Head of caudate nucleus (tissue), 42 donors: ENCODE measurements at regions not wholly inside any gene's neighbourhood (a gene's known extent, or its start where the extent isn't known, plus 50 kb on each side); places are given as distances from the start of the nearest gene placed in this dataset.

Source experiments
- DNase-seq, 42 donors: peaks; one replicate each; pipeline versions ENCODE4 v3.0.0 to v3.0.0-alpha.2; 2020 to 2021; ENCODE audit warnings: mixed read lengths in 7 of 42
- intact Hi-C: fragments of 100-400 bp; cut with DNase I; formaldehyde crosslinking; loops from one replicate; pipeline ENCODE4 v1.15.0; 2022

DNA sequence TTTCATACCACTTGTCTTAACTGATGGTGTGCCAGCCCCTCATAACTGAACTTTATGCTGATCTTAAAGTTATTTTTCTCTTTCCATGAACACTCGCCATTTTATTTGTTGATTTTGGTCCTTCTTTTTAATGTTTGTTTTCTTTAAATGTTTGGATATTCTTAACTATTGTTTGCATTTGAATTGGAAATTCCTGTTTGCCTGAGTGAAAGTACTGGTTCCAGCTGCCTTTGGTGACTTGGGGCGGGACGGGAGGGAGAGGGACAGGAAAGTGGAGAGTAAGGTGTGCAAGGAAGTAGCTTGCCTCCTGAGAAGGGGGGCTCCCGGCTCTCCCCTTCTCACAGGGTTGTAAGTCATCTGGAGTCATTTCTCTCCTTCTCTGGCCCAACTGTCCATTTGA is 287.1 kb upstream of the PPP2R3A start:
- DNase-seq, result no peak
- intact Hi-C loops, result no loop called here

DNA sequence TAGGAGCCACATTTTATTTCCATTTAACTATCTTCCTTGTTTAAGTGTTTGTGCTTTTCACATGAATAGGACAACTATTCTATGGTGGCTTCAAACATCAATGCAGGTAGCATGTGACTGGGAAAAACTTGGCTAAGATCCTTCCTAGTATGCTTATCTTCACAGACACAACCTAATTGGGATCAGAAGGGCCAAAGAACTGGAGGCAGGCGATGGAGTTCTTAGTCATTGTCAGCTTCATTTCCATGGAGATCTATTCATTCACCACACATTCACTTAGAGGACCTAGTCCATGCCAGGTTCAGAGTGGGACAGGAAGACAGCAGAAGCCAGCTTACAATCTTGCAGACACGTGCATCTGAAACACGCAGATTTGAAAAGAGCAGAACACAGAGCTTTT is 277.5 kb upstream of the PPP2R3A start:
- intact Hi-C loops, result no loop called here
- DNase-seq, result no peak

DNA sequence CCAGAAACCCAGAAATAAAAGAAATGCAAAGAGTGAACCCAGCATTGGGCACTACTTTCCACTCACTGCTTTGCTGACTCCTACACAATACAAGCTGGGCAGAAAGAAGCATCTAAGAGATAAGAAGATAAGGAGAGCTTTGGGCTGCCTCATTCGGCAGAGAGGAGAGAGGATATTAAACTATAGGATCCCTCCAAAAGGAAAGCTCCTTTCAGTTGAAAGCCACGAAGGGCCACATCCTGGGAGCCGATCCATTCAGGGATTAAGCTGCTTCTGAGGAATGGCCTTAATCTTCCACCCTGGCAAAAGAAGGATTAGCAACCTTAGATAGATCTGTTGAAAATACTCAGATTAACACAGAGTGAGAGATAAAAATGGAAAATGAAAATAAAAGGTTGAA is 274.9 kb upstream of the PPP2R3A start:
- intact Hi-C loops, result no loop called here
- DNase-seq, result no peak

DNA sequence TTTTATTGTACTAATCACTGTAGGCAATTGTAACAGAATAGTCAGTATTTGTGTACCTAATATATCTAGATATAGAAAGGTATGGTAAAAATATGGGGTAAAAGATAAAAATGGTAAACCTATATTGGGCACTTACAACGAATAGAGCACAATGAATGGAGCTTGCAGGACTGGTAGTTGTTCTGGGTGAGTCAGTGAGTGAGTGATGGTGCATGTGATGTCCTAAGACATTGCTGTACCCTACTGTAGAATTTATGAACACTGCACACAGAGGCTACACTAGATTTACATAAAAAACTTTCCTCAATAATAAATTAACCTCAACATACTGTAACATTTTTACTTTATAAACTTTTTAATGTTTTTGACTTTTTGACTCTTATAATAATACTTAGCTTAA is 274.3 kb upstream of the PPP2R3A start:
- no peak for DNase-seq
- intact Hi-C loops, result no loop called here

DNA sequence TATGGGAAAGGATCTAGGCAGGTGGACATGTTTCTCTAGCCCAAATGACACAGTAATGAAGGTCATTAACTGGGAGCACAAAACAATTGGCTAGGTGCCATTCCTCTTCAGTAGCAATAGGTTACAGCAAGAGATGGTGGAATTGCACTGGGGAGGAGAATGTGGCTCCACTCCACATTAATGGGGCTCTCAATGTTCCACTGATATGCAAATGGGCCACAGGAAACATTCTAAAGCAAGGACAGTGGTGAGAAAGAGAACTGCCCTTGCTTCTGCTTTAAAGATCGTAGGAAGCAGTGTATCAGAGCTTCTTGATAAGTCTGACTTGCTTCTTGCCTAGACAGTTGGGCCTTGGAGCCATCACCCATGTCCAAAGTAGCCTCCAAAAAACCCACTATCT is 271.4 kb upstream of the PPP2R3A start:
- intact Hi-C loops, result no loop called here
- no peak for DNase-seq

DNA sequence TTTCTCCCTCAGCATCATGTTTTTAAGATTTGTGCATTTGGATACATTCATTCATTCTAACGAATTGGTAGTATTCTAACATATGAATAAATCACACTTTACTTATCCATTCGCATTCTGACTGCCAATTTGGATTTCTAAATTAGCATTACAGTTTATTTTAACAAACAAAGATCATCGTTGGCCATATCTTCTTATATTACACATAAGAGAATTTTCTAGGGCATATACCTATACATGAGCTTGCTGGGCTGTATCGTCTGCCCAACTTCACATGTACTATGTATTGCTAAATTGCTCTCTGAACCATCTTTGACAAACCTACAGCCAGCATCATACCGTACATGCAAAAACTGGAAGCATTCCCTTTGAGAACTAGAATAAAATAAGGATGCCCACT is 265.8 kb upstream of the PPP2R3A start:
- DNase-seq, result no peak

DNA sequence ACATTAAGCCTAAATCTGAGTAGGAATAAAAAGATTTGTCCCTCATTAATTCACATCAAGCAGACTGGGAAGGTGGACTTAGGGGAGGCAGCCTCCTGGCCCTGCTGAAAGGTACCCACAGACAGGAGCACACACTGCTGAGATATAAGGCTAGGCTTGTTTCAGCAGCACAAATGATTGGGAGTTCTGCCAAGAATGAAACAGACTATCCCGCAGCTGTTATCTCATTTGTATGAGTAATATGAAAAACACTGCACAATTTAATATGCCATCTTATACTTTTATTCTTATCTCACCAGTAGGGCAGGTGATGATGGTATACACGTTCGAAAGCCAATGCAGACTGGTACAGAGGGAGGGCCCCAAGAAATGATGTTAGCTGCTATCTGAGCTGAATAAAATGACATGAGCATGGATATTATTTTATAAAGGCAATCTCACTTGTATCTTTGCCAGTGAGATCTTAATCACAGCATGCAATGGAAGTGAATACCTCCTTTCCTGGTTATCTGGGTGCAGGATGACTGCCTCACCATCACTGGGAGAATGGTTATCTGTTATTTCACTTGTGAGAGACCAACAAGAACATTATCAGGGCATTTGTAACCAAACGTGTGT is 258.7 kb upstream of the PPP2R3A start:
- DNase-seq, result no peak

More for the DNA sequence above, 265.8 kb upstream of the PPP2R3A start:
- intact Hi-C loops, result no loop called here

DNA sequence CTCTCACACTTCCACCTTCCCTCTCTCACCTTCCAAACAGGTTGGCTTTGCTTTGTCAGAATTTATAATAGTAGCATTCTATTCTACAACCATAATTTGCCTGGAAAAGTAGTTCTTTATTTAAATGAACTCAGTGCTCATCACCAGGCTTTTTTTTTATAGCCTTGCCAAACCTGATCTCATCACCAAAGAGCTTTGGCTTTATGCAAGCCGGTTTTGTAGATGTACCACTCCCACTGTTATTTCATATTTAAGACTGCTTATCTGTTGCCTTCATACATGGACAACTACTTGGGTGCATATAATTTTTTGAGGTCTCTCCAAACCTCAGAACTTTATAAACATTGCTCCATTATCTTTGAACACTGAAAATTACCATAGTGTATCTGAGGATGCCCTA is 246.1 kb upstream of the PPP2R3A start:
- DNase-seq, result no peak
- intact Hi-C loops, result no loop called here

More for the DNA sequence above, 258.7 kb upstream of the PPP2R3A start:
- intact Hi-C loops, result no loop called here

DNA sequence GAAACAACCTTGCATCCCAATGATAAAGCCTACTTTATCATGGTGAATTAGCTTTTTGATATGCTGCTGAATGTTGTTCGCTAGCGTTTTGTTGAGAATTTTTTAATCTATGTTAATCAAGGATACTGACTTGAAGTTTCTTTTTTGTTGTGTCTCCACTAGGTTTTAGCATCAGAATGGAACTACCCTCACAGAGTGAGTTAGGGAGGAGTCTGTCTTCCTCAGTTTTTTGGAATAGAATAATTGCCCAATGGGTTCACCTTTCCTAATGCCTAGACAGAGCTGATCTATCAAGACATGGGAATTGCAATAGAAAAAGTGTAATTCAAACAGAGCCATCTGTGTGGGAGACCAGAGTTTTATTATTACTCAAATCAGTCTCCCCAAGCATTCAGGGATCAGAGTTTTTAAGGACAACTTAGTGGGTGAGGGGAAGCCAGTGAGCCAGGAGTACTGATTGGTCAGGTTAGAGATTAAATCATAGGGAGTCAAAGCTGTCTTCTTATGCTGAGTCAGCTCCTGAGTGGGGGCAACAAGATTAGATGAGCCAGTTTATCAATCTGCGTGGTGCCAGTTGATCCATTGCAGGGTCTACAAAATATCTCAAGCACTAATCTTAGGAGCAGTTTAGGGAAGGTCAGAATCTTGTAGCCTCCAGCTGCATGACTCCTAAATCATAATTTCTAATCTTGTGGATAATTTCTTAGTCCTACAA is 237.4 kb upstream of the PPP2R3A start:
- no peak for DNase-seq
- intact Hi-C loops, result no loop called here

DNA sequence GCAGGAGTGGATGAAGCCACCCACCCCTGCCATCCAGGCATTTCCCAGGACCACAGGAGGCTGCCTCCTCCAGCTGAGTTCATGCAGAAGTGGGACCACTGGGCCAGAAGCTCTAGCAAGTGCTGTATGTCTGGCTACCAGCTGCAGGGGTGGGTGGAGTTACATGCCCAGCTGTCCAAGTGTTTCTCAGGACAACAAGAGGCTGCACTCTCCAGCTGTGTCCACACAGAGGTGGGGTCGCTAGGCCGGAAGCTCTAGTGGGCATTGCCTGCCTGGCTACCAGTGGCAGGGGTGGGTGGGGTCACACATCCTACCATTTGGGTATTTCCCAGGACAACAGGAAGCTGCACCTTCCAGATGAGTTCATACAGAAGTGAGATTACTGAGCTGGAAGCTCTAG is 234.0 kb upstream of the PPP2R3A start:
- no peak for DNase-seq
- intact Hi-C loops, result no loop called here

DNA sequence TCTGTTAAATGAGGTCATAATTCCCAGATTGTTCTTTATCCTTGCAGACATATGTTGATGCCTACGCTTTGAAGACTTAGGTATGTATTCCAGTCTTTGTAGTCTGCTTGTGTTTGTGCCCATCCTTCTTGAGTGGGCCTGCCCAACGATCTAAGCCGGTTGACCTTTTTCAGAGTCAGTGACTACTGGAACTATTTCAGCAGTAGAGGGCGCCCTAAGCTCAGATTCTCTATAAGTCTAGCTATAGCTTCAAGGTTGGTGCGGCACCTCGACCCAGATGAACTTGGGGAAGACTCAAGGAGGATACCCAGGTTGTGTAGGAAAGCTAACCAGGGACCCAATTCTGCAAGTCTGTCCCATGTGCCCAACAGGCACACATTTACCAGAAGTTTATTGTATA is 228.8 kb upstream of the PPP2R3A start:
- intact Hi-C loops, result no loop called here
- no peak for DNase-seq

DNA sequence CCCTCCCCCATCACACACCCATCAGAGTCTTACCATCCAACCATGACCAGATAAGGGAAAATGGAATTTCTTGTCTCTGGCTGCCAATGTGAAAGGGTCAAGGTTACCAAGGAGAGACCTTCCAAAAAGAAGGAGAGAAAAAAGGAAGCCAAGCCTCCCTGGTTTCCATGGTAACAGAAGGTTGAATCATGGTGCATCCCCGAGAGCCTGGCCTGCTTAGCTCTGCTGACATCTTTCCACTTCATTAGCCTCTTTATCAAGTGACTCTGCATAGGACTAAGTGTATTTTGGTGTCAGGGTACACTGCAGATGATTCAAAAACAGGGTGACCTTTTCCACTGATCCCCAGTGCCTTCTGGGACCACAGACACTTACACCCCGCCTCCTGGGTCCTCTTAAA is 225.7 kb upstream of the PPP2R3A start:
- no peak for DNase-seq
- intact Hi-C loops, result no loop called here

DNA sequence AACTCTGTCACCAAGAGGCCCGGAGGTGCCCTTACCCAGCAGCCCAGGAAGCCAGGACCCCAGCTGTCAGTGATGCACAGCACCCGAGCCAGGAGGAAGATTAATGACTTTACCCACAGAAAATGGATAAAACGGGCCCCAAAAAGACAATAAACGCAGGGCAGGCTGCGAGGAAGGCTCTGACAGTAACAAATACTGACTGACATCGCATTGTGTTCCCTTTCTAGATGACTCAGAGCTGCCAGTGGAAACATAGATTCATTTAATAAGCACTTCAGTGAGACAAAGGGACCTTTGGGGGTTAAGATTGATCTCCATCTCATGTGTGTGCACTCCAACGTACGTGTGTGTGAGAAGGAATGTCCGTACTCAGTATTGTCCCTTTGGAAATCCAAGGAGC is 225.3 kb upstream of the PPP2R3A start:
- intact Hi-C loops, result no loop called here
- DNase-seq, result no peak

DNA sequence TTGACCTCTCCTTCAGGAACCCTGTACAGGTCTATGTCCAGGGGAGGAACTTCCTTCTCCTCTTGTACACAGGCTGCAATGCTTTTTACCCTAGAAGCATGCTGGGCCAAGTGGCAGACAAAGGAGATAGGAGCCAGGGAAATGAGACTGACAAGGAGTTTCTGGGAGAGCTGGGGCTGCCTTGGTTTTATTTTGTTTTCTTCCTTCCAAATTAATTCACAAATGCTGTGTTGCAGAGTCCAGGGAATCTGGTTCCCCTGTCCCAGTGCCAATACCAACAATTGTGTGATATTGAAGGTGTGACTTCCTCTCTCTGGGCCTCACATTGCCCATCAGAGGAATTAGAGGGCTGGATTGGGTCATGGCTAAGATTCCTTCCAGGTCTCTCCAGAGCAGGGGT is 224.8 kb upstream of the PPP2R3A start:
- intact Hi-C loops, result no loop called here
- no peak for DNase-seq

DNA sequence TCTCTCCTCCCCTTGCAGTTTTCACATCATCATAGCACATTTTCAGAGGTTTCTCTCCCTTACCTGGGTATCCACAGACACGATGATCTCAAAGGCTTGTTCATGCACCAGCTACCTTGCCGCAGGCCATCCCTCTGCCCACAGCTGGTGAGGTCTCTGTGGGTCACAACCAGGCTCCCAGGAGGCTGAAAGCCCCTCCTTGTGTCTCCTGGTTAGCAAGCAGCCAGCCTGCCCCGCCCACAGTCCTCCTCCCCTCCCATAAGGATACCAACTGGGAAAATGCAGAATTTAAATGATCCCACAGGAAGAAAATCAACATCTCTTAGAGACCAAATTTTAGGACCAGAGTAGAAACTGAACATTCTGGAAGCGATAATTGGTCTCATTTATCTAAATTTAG is 213.5 kb upstream of the PPP2R3A start:
- intact Hi-C loops, result no loop called here
- DNase-seq, result no peak

DNA sequence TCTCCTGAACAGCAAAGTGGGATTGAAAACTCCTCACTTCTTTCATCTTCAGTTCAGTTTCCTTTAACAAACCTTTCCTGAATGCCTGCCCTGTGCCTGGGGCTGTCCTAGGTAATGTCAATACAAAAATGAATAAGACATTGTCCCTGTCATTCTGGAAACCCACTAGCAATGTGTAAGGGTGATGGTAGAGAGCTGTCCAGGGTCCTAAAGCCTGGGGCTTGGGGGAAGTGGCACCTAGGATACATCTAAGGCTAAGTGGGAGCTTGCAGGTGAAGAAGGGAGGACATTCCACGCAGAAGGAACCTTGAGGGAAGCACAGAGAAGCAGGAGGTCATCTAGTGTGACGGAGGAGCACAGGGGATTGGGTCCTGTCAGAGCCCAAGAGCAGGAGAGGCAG is 212.7 kb upstream of the PPP2R3A start:
- intact Hi-C loops, result no loop called here
- DNase-seq, result no peak

DNA sequence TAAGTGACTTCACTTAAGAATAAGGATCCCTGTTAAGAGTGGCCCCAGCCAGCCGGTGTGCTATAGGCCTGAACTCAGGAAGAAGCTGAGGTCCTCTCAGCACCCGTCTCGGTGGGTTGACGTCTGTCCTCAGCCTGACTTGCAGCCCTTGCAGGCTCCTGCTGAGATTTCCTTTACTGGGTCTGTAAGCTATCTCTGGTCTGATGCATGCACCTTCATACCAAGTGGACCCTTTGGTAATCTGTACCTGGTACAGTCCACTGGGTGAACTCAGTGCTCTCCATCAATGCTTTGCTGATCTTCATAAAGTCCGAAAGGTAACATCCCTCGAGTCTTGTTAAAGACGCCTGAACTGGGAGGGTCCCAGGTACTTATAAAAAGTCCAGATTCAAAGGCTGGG is 212.0 kb upstream of the PPP2R3A start:
- DNase-seq, result no peak
- intact Hi-C loops, result no loop called here

DNA sequence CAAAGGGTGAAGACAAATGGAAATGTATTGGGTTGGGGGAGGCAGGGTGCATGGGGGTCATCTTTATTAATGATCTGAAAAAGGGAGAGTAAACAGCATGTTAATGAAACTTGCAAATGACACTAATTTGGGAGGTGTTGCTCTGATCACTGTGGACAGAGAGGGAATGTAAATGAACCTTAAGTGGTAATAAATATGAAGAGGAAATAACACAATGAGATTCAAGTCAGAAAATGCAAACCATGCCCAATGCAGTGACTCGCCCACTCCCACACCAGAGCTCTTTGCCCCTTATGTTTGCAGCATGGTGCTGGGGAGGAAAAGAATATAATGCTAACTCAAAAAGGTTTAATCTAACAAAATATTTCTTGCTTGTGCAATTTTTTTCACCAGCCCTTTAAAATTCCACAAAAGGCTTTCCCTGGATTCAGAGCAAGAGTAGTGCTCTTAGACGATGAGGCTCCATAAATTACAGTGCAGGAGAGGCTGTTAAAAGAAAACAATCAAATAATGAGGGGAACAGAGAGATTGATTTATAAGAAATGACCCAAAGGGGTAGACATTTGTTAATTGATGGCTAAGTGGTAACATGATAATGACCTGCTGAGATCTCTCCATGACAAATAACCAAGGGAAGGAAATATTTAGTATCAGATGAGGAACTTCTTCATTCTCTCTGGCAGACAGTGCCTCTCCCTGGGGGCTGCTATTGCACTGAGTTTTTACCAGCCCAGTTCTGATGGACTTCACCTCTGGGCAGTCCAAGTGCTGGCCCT is 210.0 kb upstream of the PPP2R3A start:
- intact Hi-C loops, result no loop called here
- DNase-seq, result no peak

DNA sequence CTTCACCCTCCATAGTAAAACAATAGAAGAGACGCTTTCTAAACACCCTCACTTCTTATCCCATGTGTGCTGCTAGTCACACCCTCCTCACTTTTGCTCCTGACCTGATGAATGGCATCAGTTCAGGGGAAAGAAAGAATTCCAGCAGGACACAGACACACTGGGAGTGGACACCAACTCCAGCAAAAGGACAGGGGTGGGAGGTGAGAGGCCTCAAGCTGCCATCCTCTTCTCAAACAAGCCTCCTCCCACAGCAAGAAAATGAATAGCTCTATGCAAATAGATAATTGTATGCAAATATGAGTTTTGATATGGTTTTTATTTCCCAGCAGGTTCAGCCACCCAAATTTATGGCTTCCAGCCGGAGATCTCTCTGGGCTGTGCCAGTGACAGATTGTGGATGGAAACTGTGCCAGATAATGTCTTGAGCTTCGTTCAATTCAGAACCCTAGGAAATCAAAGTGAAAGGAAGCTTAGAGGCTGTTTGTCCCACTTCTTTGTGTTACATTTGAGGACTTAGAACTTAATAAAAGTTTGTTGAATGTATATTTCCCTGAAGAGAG is 209.3 kb upstream of the PPP2R3A start:
- intact Hi-C loops, result no loop called here
- no peak for DNase-seq

DNA sequence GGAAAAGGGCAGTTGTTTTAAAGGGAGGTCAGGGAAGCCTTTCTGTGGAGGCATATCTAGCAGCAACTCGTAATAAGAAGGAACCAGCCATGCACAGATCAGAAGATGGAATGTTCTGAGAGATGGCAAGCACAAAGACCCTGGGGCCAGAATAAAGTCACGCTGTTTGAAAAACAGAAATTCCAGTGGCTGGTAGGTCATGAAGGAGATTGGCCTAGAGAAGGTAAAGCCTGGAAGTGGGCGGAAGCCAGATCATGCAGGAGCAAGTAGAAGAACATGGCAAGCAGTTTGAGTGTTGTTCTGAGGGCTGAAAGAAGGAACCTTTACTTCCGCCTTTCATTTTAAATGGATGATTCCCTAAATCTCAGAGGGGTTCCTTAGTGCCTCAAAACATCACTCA is 208.1 kb upstream of the PPP2R3A start:
- intact Hi-C loops, result no loop called here
- DNase-seq, result no peak
